Parathyroid adenoma (tissue), 2 donors: ENCODE measurements at regions not wholly inside any gene's neighbourhood (a gene's known extent, or its start where the extent isn't known, plus 50 kb on each side); places are given as distances from the start of the nearest gene placed in this dataset.

Experiments used
- H2AFZ ChIP-seq: fragments of 300-600 bp; sonication (generic); one replicate; pipeline ENCODE4 v1.7.0; 2017; ENCODE audit warnings: antibody characterized with exemption, mild to moderate bottlenecking
- H3K27ac ChIP-seq: fragments of 300-600 bp; sonication (generic); one replicate; pipeline ENCODE4 v1.7.0; 2017
- H3K27me3 ChIP-seq: fragments of 300-600 bp; sonication (generic); one replicate; pipeline ENCODE4 v1.7.0; 2017; ENCODE audit warnings: low read length; ENCODE audit not compliant: control insufficient read depth, insufficient read depth
- H3K36me3 ChIP-seq: fragments of 300-600 bp; sonication (generic); one replicate; pipeline ENCODE4 v1.7.0; 2017; ENCODE audit warnings: low read length; ENCODE audit not compliant: control insufficient read depth, insufficient read depth
- H3K4me1 ChIP-seq: fragments of 300-600 bp; sonication (generic); one replicate; pipeline ENCODE4 v1.7.0; 2017; ENCODE audit warnings: control low read depth
- H3K4me2 ChIP-seq: fragments of 300-600 bp; sonication (generic); one replicate; pipeline ENCODE4 v1.7.0; 2017; ENCODE audit warnings: low read length
- H3K4me3 ChIP-seq: fragments of 300-600 bp; sonication (generic); one replicate; pipeline ENCODE4 v1.7.0; 2017; ENCODE audit warnings: low read depth, low read length
- H3K79me2 ChIP-seq: fragments of 300-600 bp; sonication (generic); one replicate; pipeline ENCODE4 v1.7.0; 2017; ENCODE audit warnings: control low read depth
- H3K9ac ChIP-seq: fragments of 300-600 bp; sonication (generic); one replicate; pipeline ENCODE4 v1.7.0; 2017; ENCODE audit warnings: mild to moderate bottlenecking
- H3K9me3 ChIP-seq: fragments of 300-600 bp; sonication (generic); one replicate; pipeline ENCODE4 v1.7.0; 2017; ENCODE audit warnings: low read length; ENCODE audit not compliant: control insufficient read depth
- CTCF ChIP-seq: fragments of 300-600 bp; sonication (generic); IDR thresholded peaks from one replicate; pipeline ENCODE4 v1.7.0; 2017; ENCODE audit warnings: antibody characterized with exemption, mild to moderate bottlenecking
- donor health status: primary hyperparathyroidism.

- Histone ChIP-seq H3K9ac (no peak overlapping the region), H3K4me1 (no peaks in the 10 kb centered on the region), H3K4me3 (no peak overlapping the region), H3K27ac (no peak overlapping the region), H3K36me3 (no peaks in the 10 kb centered on the region), H3K4me2 (no peak overlapping the region), H2AFZ (no peak overlapping the region), H3K9me3 (no peaks in the 10 kb centered on the region), H3K27me3 (no peaks in the 10 kb centered on the region), H3K79me2 (no peaks in the 10 kb centered on the region)
- TF ChIP-seq CTCF, result no peak
Observed at GRCh38 chr1:30188329-30188728, 535.1 kb downstream of the MATN1 start.

- Histone ChIP-seq H3K4me3 (no peak overlapping the region), H3K9ac (no peak overlapping the region), H3K4me1 (no peaks in the 10 kb centered on the region), H3K4me2 (no peak overlapping the region), H2AFZ (no peak overlapping the region), H3K79me2 (no peaks in the 10 kb centered on the region), H3K36me3 (no peaks in the 10 kb centered on the region), H3K27ac (no peak overlapping the region), H3K9me3 (no peaks in the 10 kb centered on the region), H3K27me3 (no peaks in the 10 kb centered on the region)
- TF ChIP-seq CTCF, result no peak
Observed at GRCh38 chr1:30187413-30188023, 535.9 kb downstream of the MATN1 start.

GRCh38 chr1:30186586-30186985 lies 536.8 kb downstream of the MATN1 start:
- no peaks in the 10 kb centered on the region for H3K4me1 ChIP-seq
- no peak overlapping the region for H3K9ac ChIP-seq
- no peaks in the 10 kb centered on the region for H3K9me3 ChIP-seq
- no peak for TF ChIP-seq CTCF
- no peak overlapping the region for H3K4me3 ChIP-seq
- no peaks in the 10 kb centered on the region for H3K79me2 ChIP-seq
- no peak overlapping the region for H3K27ac ChIP-seq
- H3K4me2 ChIP-seq, result no peak overlapping the region
- no peaks in the 10 kb centered on the region for H3K27me3 ChIP-seq
- H3K36me3 ChIP-seq, result no peaks in the 10 kb centered on the region
- H2AFZ ChIP-seq, result no peak overlapping the region

- Histone ChIP-seq H3K9me3 (no peaks in the 10 kb centered on the region), H2AFZ (no peak overlapping the region), H3K4me2 (no peak overlapping the region), H3K79me2 (no peaks in the 10 kb centered on the region), H3K4me3 (no peak overlapping the region), H3K36me3 (no peaks in the 10 kb centered on the region), H3K27ac (no peak overlapping the region), H3K4me1 (no peaks in the 10 kb centered on the region), H3K9ac (no peak overlapping the region), H3K27me3 (no peaks in the 10 kb centered on the region)
- TF ChIP-seq CTCF, result no peak
Observed at GRCh38 chr1:30185809-30186208, 537.6 kb downstream of the MATN1 start.

GRCh38 chr1:30185313-30185712 lies 538.1 kb downstream of the MATN1 start:
- Histone ChIP-seq H3K79me2 (no peaks in the 10 kb centered on the region), H3K4me2 (no peak overlapping the region), H2AFZ (no peak overlapping the region), H3K9ac (no peak overlapping the region), H3K27ac (no peak overlapping the region), H3K9me3 (no peaks in the 10 kb centered on the region), H3K27me3 (no peaks in the 10 kb centered on the region), H3K4me3 (no peak overlapping the region), H3K4me1 (no peaks in the 10 kb centered on the region), H3K36me3 (no peaks in the 10 kb centered on the region)
- TF ChIP-seq CTCF, result no peak
